ENCODE measurements at regions not wholly inside any gene's neighbourhood (a gene's known extent, or its start where the extent isn't known, plus 50 kb on each side); places are given as distances from the start of the nearest gene placed in this dataset.
"Not testable (repeated sequence)": the region's sequence is repeated elsewhere in the genome, so short reads cannot be mapped to it uniquely, and the experiment has no call there.

- in situ Hi-C loops (cut with HindIII; ENCODE audit: low pct_unique_long_range_greater_than_20kb, low sequenced_read_pairs) = no loop called here
- TF ChIP-seq JUND (IDR thresholded peaks at IDR 0.05; ENCODE audit: low read depth) = no peak
- no peak for DNase-seq (ENCODE audit: low read depth in 1 of 2, low spot score in 1 of 2)
These were observed 168.6 kb downstream of the CD83 start for GRCh38 chr6:14286144-14286543.

- in situ Hi-C loops (cut with HindIII; ENCODE audit: low pct_unique_long_range_greater_than_20kb, low sequenced_read_pairs) = no loop called here
- no peak for DNase-seq (ENCODE audit: low read depth in 1 of 2, low spot score in 1 of 2)
These were observed 169.3 kb downstream of the CD83 start for GRCh38 chr6:14286634-14287428.

GRCh38 chr6:14287707-14288106, 170.1 kb downstream of the CD83 start:
- in situ Hi-C loops (cut with HindIII; ENCODE audit: low pct_unique_long_range_greater_than_20kb, low sequenced_read_pairs) = no loop called here
- TF ChIP-seq JUND (IDR thresholded peaks at IDR 0.05; ENCODE audit: low read depth) = no peak

More at GRCh38 chr6:14286634-14287428, 169.3 kb downstream of the CD83 start:
- TF ChIP-seq JUND (IDR thresholded peaks at IDR 0.05; ENCODE audit: low read depth) = no peak

GRCh38 chr6:14288910-14289309, 171.3 kb downstream of the CD83 start:
- DNase-seq (ENCODE audit: low read depth in 1 of 2, low spot score in 1 of 2) = no peak
- TF ChIP-seq JUND (IDR thresholded peaks at IDR 0.05; ENCODE audit: low read depth) = no peak
- in situ Hi-C loops (cut with HindIII; ENCODE audit: low pct_unique_long_range_greater_than_20kb, low sequenced_read_pairs) = no loop called here

More at GRCh38 chr6:14287707-14288106, 170.1 kb downstream of the CD83 start:
- DNase-seq (ENCODE audit: low read depth in 1 of 2, low spot score in 1 of 2) = no peak

DNA sequence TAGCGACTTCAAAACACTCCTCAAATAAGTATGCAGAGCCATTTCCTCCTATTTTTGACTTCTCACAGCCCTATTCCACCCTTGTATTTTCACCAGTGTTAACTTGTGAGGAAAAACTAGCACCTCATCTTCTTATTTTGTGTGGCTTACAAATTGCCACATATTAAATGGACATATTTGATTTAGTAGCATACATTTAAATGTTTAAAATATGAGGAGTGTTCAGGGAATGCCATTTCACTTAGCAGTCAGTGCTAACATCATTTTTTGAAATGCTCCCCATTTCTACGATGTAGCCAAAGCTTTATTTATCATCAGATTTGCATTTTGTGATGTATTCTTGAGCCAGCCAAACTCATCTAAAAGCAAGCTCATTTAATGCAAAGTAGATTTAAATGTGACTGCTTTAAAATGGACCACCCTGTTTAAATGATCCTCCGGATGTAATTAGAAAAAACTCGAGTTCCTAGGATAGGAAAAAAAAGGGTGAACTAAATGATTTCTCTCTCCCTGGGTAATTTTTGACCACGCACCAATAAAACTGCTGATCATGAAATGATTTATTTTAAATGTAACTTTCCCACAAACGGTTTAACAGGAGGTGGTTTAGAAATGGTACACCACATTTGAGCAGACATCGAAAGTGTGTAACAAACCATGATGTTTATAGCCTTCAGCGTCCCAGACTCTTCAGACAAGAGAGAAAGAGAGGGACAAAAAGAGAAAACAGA, 172.6 kb downstream of the CD83 start:
- TF ChIP-seq JUND (IDR thresholded peaks at IDR 0.05; ENCODE audit: low read depth) = no peak
- DNase-seq (ENCODE audit: low read depth in 1 of 2, low spot score in 1 of 2) = no peak
- in situ Hi-C loops (cut with HindIII; ENCODE audit: low pct_unique_long_range_greater_than_20kb, low sequenced_read_pairs) = no loop called here

DNA sequence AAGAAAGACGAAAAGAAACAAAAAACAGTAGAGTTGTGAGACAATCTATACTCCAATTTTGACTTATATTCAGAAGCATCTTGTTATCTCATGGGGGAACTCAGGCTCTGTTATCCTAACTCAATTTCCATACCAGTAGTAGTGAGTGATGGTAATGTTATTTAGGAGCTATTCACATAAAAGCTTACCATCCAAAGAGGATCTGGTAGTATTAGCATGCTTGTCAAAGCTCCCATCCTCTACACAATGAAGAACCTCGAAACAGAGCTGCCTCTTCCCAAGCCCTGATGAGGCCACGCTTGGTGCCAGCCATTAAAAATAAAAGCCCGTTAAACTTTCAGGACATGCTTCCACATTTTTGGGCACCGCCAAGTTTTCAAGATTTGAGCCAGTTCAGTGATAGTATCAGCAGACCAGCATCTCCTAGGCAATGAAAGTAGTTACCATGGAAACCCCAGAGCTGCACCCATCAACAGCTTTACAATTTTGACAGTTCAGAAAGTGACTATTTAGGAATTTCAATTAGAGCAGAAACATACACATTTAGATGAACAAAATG, 173.3 kb downstream of the CD83 start:
- no peak for TF ChIP-seq JUND (IDR thresholded peaks at IDR 0.05; ENCODE audit: low read depth)
- no peak for DNase-seq (ENCODE audit: low read depth in 1 of 2, low spot score in 1 of 2)
- in situ Hi-C loops (cut with HindIII; ENCODE audit: low pct_unique_long_range_greater_than_20kb, low sequenced_read_pairs) = no loop called here

GRCh38 chr6:14291331-14291730, 173.8 kb downstream of the CD83 start:
- no peak for DNase-seq (ENCODE audit: low read depth in 1 of 2, low spot score in 1 of 2)
- no peak for TF ChIP-seq JUND (IDR thresholded peaks at IDR 0.05; ENCODE audit: low read depth)
- in situ Hi-C loops (cut with HindIII; ENCODE audit: low pct_unique_long_range_greater_than_20kb, low sequenced_read_pairs) = no loop called here

- no peak for DNase-seq (ENCODE audit: low read depth in 1 of 2, low spot score in 1 of 2)
- in situ Hi-C loops (cut with HindIII; ENCODE audit: low pct_unique_long_range_greater_than_20kb, low sequenced_read_pairs) = no loop called here
- TF ChIP-seq JUND (IDR thresholded peaks at IDR 0.05; ENCODE audit: low read depth) = no peak
These were observed 174.5 kb downstream of the CD83 start for GRCh38 chr6:14292119-14292518.

DNA sequence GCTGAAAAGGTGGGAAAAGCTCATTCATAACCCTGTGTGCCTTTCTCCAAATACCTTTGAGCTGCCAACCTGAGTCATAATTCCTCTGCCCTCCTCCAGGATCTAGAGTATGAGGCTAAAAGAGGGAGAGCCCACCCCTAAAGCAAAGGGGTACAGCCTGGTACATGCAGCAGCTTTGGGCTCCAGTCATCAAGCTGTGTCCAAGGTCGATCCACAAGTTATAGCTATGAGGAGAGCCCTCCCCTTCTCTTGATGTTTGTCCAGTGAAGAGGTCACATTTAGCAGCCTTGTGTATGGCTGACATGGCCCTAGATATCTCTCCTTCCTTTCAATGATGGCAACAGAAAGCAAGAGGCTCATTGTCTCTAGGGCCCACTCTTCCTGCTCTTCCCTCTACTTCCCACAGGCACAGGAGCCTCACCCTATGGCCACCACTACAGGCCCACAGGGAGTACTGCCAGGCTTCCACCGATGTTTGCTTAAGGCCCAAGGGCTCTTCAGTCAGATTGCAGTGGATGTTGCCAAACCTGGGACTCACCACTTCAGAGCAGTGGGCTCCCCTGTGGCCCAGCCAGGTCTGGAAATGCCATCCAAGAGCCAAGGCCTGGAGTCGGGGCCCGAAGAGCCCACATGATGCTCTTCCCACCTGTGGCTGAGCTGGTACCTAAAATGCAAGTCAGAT, 176.8 kb downstream of the CD83 start:
- TF ChIP-seq JUND (IDR thresholded peaks at IDR 0.05; ENCODE audit: low read depth) = no peak
- no peak for DNase-seq (ENCODE audit: low read depth in 1 of 2, low spot score in 1 of 2)
- in situ Hi-C loops (cut with HindIII; ENCODE audit: low pct_unique_long_range_greater_than_20kb, low sequenced_read_pairs) = no loop called here

GRCh38 chr6:14296698-14297097, 179.1 kb downstream of the CD83 start:
- DNase-seq (ENCODE audit: low read depth in 1 of 2, low spot score in 1 of 2); in situ Hi-C loops (cut with HindIII; ENCODE audit: low pct_unique_long_range_greater_than_20kb, low sequenced_read_pairs): not testable (repeated sequence)

DNA sequence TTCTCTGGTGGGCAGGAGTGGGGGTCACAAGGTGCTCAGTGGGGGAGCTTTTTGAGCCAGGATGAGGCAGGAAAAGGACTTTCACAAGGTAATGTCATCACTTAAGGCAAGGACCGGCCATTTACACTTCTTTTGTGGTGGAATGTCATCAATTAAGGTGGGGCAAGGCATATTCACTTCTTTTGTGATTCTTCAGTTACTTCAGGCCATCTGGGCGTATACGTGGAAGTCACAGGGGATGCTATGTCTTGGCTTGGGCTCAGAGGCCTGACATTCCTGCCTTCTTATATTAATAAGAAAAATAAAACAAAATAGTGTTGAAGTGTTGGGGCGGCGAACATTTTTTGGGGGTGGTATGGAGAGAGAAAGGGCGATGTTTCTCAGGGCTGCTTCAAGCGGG, 179.5 kb downstream of the CD83 start:
- in situ Hi-C loops (cut with HindIII; ENCODE audit: low pct_unique_long_range_greater_than_20kb, low sequenced_read_pairs); DNase-seq (ENCODE audit: low read depth in 1 of 2, low spot score in 1 of 2): not testable (repeated sequence)

DNA sequence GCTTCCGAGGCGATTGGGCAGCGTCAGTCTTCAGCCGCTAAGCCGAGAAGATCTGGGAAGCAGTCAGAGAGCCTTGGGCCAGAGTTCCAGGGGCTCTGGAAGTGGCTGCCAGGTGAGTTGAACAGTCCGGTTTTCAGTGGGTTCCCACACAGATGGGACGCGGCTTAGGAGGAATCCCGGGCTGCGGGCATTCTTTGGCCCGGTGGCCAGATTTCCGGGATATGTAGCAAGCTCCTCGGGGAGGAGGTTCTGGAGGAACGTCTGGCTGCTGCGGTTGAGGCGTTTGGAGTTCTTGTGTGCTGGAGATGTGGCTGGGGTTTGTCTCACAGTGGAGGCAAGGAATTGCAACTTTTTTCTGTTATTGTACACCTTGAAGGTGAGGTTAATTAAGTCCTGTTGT, 182.6 kb downstream of the CD83 start:
- DNase-seq (ENCODE audit: low read depth in 1 of 2, low spot score in 1 of 2); in situ Hi-C loops (cut with HindIII; ENCODE audit: low pct_unique_long_range_greater_than_20kb, low sequenced_read_pairs): not testable (repeated sequence)

- in situ Hi-C loops (cut with HindIII; ENCODE audit: low pct_unique_long_range_greater_than_20kb, low sequenced_read_pairs) = not testable (repeated sequence)
These were observed 183.1 kb downstream of the CD83 start for GRCh38 chr6:14300721-14301120.

GRCh38 chr6:14301477-14301876, 183.9 kb downstream of the CD83 start:
- DNase-seq (ENCODE audit: low read depth in 1 of 2, low spot score in 1 of 2); in situ Hi-C loops (cut with HindIII; ENCODE audit: low pct_unique_long_range_greater_than_20kb, low sequenced_read_pairs): not testable (repeated sequence)

More at GRCh38 chr6:14300721-14301120, 183.1 kb downstream of the CD83 start:
- DNase-seq (ENCODE audit: low read depth in 1 of 2, low spot score in 1 of 2) = not testable (repeated sequence)
